ENCODE measurements at regions not wholly inside any gene's neighbourhood (a gene's known extent, or its start where the extent isn't known, plus 50 kb on each side); places are given as distances from the start of the nearest gene placed in this dataset.

- CTCF ChIA-PET, result interaction anchor here (0.6 kb wide), 2 partner anchors 44 to 485 kb away, joined by 3 read pairs; no protein-coding TSS in a partner anchor
- H3K4me3 ChIP-seq (ENCODE audit: low read depth, low read length), result no peak overlapping the region
- no peak for TF ChIP-seq RBAK (tag by site-specific recombination; IDR thresholded peaks at IDR 0.05)
- TF ChIP-seq AEBP2 (tag by site-specific recombination; IDR thresholded peaks at IDR 0.05; ENCODE audit: borderline replicate concordance), result no peak
- TF ChIP-seq ZBTB11 (tag by site-specific recombination; conservative IDR thresholded peaks at IDR 0.05; ENCODE audit: low read depth), result no peak
- no peak for TF ChIP-seq ZNF138 (tag by site-specific recombination; IDR thresholded peaks at IDR 0.05; ENCODE audit: borderline replicate concordance)
- no peak for TF ChIP-seq IKZF3 (tag by site-specific recombination; IDR thresholded peaks at IDR 0.05)
- no peak for TF ChIP-seq KLF17 (tag by site-specific recombination; IDR thresholded peaks at IDR 0.05)
- no peak for TF ChIP-seq ZNF169 (tag by site-specific recombination; IDR thresholded peaks at IDR 0.05)
- no peak for TF ChIP-seq ZNF311 (tag by site-specific recombination; IDR thresholded peaks at IDR 0.05; ENCODE audit: borderline replicate concordance)
- no peak for TF ChIP-seq ZNF398 (tag by site-specific recombination; IDR thresholded peaks at IDR 0.05)
- H3K9me3 ChIP-seq (ENCODE audit: control insufficient read depth, insufficient read depth, low read depth, low read length), result no peaks in the 10 kb centered on the region
- H3K36me3 ChIP-seq (ENCODE audit: control insufficient read depth in 2 of 2, insufficient read depth in 1 of 2, low read length in 2 of 2), result no peaks in the 10 kb centered on the region
- H3K4me1 ChIP-seq (ENCODE audit: control insufficient read depth, insufficient read depth, low read length), result no peaks in the 10 kb centered on the region
- POLR2A ChIA-PET, result no interaction called here
- no peak overlapping the region for H3K27ac ChIP-seq (ENCODE audit: extremely low read depth, low read depth, low read length)
Observed at GRCh38 chr4:128459547-128459946, 171.9 kb upstream of the PGRMC2 start.

GRCh38 chr4:128458816-128459215, 171.2 kb upstream of the PGRMC2 start:
- POLR2A ChIA-PET, result no interaction called here
- H3K4me1 ChIP-seq (ENCODE audit: control insufficient read depth, insufficient read depth, low read length), result no peaks in the 10 kb centered on the region
- CTCF ChIA-PET, result interaction anchor here (0.6 kb wide), 1 partner anchor 45 kb away, joined by 3 read pairs; no protein-coding TSS in a partner anchor
- H3K9me3 ChIP-seq (ENCODE audit: control insufficient read depth, insufficient read depth, low read depth, low read length), result no peaks in the 10 kb centered on the region
- H3K27ac ChIP-seq (ENCODE audit: extremely low read depth, low read depth, low read length), result no peak overlapping the region
- no peak overlapping the region for H3K4me3 ChIP-seq (ENCODE audit: low read depth, low read length)
- H3K36me3 ChIP-seq (ENCODE audit: control insufficient read depth in 2 of 2, insufficient read depth in 1 of 2, low read length in 2 of 2), result no peaks in the 10 kb centered on the region
- TF ChIP-seq ZNF560 (tag by site-specific recombination; IDR thresholded peaks at IDR 0.05; ENCODE audit: borderline replicate concordance) (no peak), ZNF518A (tag by site-specific recombination; conservative IDR thresholded peaks at IDR 0.05; ENCODE audit: low read depth) (no peak), ZNF558 (tag by site-specific recombination; IDR thresholded peaks at IDR 0.05) (no peak), ZNF146 (tag by site-specific recombination; IDR thresholded peaks at IDR 0.05) (no peak), ZNF530 (tag by site-specific recombination; IDR thresholded peaks at IDR 0.05; ENCODE audit: low read depth) (no peak), REST (tag by site-specific recombination; IDR thresholded peaks at IDR 0.05) (no peak), ZNF76 (tag by site-specific recombination; IDR thresholded peaks at IDR 0.05; ENCODE audit: borderline replicate concordance, low read depth) (no peak), ZNF214 (tag by site-specific recombination; IDR thresholded peaks at IDR 0.05; ENCODE audit: borderline replicate concordance) (no peak), ZNF169 (tag by site-specific recombination; IDR thresholded peaks at IDR 0.05) (no peak)

Data from HEK293 (cell line).